ENCODE measurements at regions not wholly inside any gene's neighbourhood (a gene's known extent, or its start where the extent isn't known, plus 50 kb on each side); places are given as distances from the start of the nearest gene placed in this dataset.

- DNase-seq: no peak
Observed at GRCh38 chr7:42348071-42348470, 111.1 kb upstream of the GLI3 start.

GRCh38 chr7:42347616-42348015, 110.6 kb upstream of the GLI3 start:
- DNase-seq: no peak

GRCh38 chr7:42345478-42346299, 108.7 kb upstream of the GLI3 start:
- no peak for DNase-seq

DNA sequence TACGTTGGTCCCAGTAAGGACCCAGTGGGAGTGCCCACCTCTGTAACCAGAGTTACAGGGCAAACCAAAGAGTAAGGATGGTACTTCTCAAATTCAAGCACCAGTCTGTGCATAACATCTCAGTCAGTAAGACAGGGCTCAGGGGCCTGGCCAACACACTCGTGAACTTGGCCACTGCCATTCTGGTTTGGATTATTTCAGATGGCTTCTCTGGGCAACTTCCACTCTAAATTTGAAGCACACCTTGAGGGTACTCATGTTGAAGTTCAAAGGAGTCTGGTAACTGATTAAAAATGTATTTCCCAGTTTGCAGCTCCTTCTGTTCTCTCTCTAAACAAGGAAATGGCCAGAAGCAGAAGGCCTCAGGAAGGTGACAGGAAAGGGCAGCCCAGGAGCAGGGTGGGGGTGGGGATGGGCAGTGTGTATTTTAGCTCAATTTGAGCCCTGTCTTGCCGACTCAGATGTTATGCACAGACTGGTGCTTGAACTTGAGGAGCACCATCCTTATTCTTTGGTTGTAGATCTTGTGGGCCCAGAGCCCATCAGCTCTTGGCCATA, 107.3 kb upstream of the GLI3 start:
- DNase-seq: no peak

GRCh38 chr7:42342381-42342780, 105.4 kb upstream of the GLI3 start:
- DNase-seq: no peak

DNA sequence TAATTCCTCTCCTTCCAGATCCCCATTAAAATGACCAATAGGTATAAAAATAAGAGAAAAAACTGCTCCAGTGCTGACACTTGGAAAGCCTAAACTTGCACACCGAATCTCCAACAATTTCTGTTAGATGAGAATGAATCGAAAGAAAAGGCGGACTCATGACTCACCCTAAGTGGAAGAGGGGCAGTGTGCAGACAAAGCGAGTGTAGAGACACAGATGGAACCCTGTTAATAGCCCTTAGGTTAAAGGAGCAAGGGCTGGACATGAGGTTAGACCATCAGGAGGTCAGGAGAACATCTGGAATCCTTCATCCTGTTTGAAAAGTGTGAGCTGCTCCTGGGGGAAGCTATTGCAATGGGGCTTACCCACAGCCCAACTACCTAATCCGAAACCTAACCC, 103.4 kb upstream of the GLI3 start:
- DNase-seq: no peak

GRCh38 chr7:42338916-42339540, 102.0 kb upstream of the GLI3 start:
- DNase-seq: no peak

- DNase-seq: no peak
Observed at GRCh38 chr7:42338231-42338915, 101.4 kb upstream of the GLI3 start.

- no peak for DNase-seq
Observed at GRCh38 chr7:42337225-42337905, 100.4 kb upstream of the GLI3 start.

DNA sequence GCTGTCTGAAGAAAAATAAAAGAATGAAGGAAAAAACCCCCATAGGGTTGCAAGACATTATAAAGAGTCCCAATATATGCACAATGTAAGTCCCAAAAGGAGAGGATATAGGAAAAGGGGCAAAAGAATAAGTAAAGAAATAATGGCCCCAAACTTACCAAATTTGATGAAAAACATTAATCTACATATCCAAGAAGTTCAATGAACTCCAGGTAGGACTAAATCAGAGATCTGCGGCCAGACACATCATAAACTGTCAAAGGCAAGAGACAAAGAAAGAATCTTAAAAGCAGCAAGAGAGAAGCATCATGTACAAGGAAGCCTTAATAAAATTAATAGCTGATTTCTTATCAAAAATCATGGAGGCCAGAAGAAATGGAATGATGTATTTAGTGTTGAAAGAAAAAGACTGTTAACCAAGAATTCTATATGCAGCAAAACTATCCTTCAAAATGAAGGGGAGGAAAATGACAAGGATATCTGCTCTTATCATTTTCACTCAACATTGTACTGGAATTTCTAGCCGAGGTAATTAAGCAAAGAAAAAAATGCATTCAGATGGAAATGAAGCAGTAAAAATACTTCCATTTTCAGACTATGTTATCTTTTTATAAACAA, 95.7 kb upstream of the GLI3 start:
- DNase-seq: no peak

DNA sequence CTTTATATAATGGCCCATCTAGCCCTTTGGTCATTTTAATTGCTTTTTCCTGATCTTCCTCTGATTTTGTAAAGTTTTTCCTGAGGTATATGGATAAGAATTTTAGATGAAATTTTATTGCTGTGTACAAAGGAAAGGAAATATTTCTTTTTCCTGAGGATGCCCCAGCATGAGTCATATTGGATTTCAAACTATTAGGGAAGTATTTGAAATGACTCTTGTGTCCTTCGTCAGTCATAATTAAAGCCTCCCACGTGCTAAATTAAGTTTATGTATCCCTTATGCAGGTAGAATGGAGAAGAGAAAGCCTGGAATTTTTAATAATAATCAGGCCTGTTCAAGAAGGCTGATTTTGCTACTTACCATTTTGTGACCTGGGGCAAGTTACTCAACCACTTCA, 82.6 kb upstream of the GLI3 start:
- DNase-seq: no peak

DNA sequence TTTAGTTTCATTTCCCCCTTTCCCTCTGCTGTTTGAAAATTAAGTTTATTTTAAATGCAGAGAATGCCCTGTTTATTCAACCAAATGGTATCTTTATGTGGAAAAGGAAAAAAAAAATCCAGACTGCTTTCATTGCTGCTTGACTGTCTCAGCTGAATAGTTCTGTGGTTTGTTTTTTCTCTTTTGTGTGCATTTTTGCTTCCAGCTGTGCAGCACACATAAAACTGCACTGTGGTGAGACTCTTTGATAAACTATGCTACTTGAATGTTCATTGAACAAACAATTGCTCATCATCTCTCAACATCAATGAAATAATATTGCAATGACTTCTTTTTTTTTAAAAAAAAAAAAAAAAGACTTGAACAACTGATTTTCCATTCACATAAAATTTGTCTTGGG, 78.6 kb upstream of the GLI3 start:
- DNase-seq: no peak

GRCh38 chr7:42315103-42315502, 78.1 kb upstream of the GLI3 start:
- no peak for DNase-seq

DNA sequence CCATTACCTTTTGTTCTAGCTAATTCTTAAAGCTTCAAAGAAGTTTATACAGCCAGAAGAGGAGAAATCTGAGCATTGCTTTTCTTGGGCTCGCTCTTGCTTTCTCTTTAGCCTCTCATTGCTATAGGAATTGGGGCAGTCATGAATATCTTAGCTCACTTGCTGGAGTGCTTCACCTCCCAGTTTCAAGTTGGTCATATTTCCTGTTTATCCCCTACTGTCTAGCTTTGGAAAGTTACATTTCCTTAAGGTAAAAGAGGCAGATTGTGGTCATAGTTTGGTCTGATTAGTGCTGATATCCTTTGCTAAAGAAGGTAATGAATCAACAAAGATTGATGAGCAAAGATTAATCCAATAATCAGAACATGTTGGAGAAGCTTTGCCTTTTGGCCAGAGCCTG, 77.7 kb upstream of the GLI3 start:
- DNase-seq: no peak

GRCh38 chr7:42311195-42311594, 74.2 kb upstream of the GLI3 start:
- no peak for DNase-seq

- DNase-seq: no peak
Observed at GRCh38 chr7:42292991-42293521, 56.0 kb upstream of the GLI3 start.

- no peak for DNase-seq
Observed at GRCh38 chr7:42289473-42289872, 52.5 kb upstream of the GLI3 start.
